ENCODE measurements at regions not wholly inside any gene's neighbourhood (a gene's known extent, or its start where the extent isn't known, plus 50 kb on each side); places are given as distances from the start of the nearest gene placed in this dataset.

DNA sequence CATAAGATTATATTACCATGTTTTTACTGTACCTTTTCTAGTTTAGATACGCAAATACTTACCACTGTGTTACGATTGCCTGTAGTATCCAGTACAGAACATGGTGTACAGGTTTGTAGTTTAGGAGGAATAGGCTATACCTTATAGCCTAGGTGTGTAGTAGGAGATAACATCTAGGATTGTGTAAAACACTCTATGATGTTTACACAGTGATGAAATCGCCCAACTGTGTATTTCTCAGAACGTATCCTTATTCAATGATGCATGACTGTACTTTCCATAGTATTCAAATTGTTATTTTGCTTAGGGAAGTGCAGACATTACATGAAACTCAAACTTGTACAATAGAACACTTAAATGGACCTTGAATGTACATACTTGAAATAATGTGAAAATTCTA lies 188.1 kb upstream of the PDGFD start:
- DNase-seq (ENCODE audit: low read depth in 2 of 2), result no peak
- no peak overlapping the region for H3K4me3 ChIP-seq (replicated peaks in 1 of 2; ENCODE audit: low read depth in 2 of 2, low read length in 2 of 2)
- TF ChIP-seq, protein P1, sequence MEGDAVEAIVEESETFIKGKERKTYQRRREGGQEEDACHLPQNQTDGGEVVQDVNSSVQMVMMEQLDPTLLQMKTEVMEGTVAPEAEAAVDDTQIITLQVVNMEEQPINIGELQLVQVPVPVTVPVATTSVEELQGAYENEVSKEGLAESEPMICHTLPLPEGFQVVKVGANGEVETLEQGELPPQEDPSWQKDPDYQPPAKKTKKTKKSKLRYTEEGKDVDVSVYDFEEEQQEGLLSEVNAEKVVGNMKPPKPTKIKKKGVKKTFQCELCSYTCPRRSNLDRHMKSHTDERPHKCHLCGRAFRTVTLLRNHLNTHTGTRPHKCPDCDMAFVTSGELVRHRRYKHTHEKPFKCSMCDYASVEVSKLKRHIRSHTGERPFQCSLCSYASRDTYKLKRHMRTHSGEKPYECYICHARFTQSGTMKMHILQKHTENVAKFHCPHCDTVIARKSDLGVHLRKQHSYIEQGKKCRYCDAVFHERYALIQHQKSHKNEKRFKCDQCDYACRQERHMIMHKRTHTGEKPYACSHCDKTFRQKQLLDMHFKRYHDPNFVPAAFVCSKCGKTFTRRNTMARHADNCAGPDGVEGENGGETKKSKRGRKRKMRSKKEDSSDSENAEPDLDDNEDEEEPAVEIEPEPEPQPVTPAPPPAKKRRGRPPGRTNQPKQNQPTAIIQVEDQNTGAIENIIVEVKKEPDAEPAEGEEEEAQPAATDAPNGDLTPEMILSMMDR (IDR thresholded peaks at IDR 0.05; ENCODE audit: low read depth, low read length), result no peak

DNA sequence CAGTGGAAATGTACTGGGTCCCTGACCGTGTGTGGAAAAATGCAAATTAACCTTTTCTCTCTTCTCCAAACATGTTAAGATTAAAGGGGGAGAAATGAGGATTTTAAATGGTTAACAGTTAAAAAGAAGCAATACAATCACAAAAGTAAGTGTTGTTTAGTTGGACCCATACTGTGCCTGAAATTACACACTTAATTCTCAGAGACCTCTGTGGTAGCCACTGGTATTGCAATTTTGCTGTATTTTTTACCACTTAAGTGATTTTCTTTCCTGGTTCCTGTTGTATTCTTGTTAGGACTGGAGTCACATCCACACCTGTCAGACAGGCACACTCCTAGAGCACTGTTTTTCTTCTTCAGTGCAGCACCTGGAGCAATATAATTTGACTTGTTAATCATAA lies 179.6 kb upstream of the PDGFD start:
- TF ChIP-seq, protein P1 (IDR thresholded peaks at IDR 0.05; ENCODE audit: low read depth, low read length), result peak; percentile 26
- H3K4me3 ChIP-seq (replicated peaks in 1 of 2; ENCODE audit: low read depth in 2 of 2, low read length in 2 of 2), result no peak overlapping the region
- peak; percentile 15 to 21 for DNase-seq (ENCODE audit: low read depth in 2 of 2)

DNA sequence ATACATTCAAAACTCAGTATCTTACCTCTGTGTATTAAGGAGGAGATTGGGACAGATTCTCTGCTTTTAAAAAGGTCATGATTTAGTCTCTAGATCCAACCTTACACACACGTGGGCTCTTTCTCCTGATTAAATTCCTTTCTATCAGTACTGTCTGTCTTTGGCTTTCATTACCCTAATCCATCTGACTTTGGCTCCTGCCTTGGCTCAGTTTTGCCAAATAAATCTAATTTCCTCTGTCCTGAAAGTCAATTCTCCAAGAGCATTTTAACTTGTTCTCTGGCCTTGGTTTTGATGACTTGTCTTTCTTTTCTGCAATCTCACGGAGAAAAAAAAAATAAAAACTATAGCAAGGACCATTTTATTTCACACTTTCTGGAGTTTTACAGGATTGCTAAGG lies 176.6 kb upstream of the PDGFD start:
- no peak for DNase-seq (ENCODE audit: low read depth in 2 of 2)
- H3K4me3 ChIP-seq (replicated peaks in 1 of 2; ENCODE audit: low read depth in 2 of 2, low read length in 2 of 2), result no peak overlapping the region
- TF ChIP-seq, protein P1 (IDR thresholded peaks at IDR 0.05; ENCODE audit: low read depth, low read length), result no peak

DNA sequence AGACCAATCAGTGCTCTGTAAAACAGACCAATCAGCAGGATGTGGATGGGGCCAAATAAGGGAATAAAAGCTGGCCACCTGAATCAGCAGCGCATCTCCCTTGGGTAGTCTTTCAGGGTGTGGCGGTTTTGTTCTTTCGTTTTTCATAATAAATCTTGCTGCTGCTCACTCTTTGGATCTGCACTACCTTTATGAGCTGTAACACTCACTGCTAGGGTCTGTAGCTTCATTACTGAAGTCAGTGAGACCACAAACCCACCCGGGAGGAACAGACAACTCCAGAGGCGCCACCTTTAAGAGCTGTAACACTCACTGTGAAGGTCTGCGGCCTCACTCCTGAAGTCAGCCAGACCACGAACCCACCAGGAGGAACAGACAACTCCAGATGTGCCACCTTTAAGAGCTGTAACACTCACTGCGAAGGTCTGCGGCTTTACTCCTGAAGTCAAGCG lies 175.5 kb upstream of the PDGFD start:
- DNase-seq (ENCODE audit: low read depth in 2 of 2), result no peak
- H3K4me3 ChIP-seq (replicated peaks in 1 of 2; ENCODE audit: low read depth in 2 of 2, low read length in 2 of 2), result no peak overlapping the region
- TF ChIP-seq, protein P1 (IDR thresholded peaks at IDR 0.05; ENCODE audit: low read depth, low read length), result no peak

DNA sequence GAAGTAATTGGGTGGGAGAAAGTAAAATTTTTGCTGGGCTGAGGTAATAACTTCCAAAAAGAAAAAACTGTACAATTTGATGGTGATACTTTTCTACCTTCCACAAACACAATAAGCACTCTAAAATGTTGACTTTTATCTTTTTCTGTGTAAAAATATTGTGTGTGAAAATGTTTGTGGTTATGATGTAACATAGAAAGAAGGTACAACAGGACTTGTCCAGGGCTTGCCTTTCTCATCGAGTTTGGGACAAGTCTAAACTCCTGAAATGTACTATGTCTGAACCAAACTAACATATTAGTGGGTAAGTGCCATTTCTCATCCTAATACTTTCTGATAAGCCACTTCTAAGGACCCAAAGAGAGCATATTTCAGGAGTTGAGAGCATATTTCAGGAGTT lies 174.2 kb upstream of the PDGFD start:
- H3K4me3 ChIP-seq (replicated peaks in 1 of 2; ENCODE audit: low read depth in 2 of 2, low read length in 2 of 2), result no peak overlapping the region
- TF ChIP-seq, protein P1 (IDR thresholded peaks at IDR 0.05; ENCODE audit: low read depth, low read length), result no peak
- peak in 1 of 2 donors; percentile 21 for DNase-seq (ENCODE audit: low read depth in 2 of 2)

DNA sequence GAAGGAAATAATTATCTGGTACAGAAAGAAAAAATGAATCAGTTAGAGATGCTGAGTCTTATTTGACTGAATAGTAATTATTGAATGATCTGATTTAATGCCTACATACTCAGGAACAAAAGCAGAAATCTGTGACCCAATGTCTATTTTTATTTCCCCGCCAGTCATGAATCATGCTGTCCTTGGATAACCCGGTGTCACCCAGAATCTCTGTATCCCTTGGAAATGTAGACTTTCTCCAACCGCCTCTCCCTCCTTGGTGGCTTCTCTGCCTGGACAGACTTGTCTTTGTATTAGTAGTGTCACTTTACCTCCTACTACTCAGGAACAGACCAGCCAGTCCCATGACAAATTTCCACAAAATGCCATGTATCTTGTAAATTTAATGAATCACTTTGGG lies 173.3 kb upstream of the PDGFD start:
- peak in 1 of 2 donors; percentile 6 for DNase-seq (ENCODE audit: low read depth in 2 of 2)
- TF ChIP-seq, protein P1 (IDR thresholded peaks at IDR 0.05; ENCODE audit: low read depth, low read length), result no peak
- H3K4me3 ChIP-seq (replicated peaks in 1 of 2; ENCODE audit: low read depth in 2 of 2, low read length in 2 of 2), result no peak overlapping the region

DNA sequence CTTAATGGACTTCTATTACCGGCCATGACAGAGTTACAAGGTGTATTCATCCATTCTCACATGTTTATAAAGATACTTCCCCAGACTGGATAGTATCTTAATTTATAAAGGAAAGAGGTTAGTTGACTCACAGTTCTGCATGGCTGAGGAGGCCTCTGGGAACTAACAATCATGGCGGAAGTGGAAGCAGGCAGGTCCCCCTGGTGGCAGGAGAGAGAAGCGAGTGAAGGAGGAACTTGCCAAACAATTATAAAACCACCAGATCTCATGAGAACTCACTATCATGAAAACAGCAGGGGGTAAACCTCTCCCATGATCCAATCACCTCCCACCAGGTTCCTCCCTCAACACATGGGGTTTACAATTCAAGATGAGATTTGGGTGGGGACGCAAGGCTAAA lies 170.0 kb upstream of the PDGFD start:
- TF ChIP-seq, protein P1 (IDR thresholded peaks at IDR 0.05; ENCODE audit: low read depth, low read length), result peak; percentile 37
- DNase-seq (ENCODE audit: low read depth in 2 of 2), result peak in 1 of 2 donors; percentile 11
- no peak overlapping the region for H3K4me3 ChIP-seq (replicated peaks in 1 of 2; ENCODE audit: low read depth in 2 of 2, low read length in 2 of 2)
